ENCODE measurements at regions not wholly inside any gene's neighbourhood (a gene's known extent, or its start where the extent isn't known, plus 50 kb on each side); places are given as distances from the start of the nearest gene placed in this dataset.

- TF ChIP-seq EZH2 (IDR thresholded peaks at IDR 0.05; ENCODE audit: borderline replicate concordance, low read depth, low read length, severe bottlenecking) (no peak), CTCF (IDR thresholded peaks at IDR 0.05; ENCODE audit: borderline replicate concordance, extremely low read depth, low read length, poor library complexity, severe bottlenecking) (no peak)
Measured at GRCh38 chr4:110869114-110869513, 246.2 kb upstream of the PITX2 start.

Measured in DND-41 (cell line).